Fibroblast of mammary gland (primary cell): ENCODE measurements at regions not wholly inside any gene's neighbourhood (a gene's known extent, or its start where the extent isn't known, plus 50 kb on each side); places are given as distances from the start of the nearest gene placed in this dataset.

ENCODE experiments used
- DNase-seq: peaks from one replicate; pipeline ENCODE4 v3.0.0-alpha.2; 2010; ENCODE audit warnings: low read depth
- H3K4me3 ChIP-seq: 2 replicates; pipeline ENCODE4 v1.5.1; 2011; ENCODE audit warnings: low read depth, mild to moderate bottlenecking, low read length, moderate library complexity; ENCODE audit not compliant: control insufficient read depth
- TF ChIP-seq, protein P1 (sequence below): conservative IDR thresholded peaks from 2 replicates; pipeline ENCODE4 v1.5.1; 2011; ENCODE audit warnings: low read depth, low read length, inconsistent platforms; ENCODE audit not compliant: control insufficient read depth, insufficient read depth

DNA sequence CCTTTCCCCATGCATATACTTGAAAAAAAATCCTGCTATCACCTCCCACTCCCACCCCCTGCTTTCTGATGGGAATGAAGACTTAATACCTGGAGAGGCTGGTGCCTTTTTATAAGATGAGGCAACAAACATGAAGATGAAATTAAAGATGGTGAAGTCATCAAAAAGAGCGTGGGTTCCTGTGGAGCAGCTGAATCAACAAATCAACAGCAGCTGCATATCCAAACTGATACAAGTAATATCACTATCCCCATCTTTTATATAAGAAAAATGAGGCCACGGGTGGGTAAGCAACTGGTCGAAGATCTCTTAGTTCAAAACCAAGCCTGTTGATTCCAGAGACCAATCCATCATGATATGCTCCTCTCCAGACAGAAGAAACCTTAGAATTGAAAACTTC is 268.5 kb downstream of the ENC1 start:
- no peak for DNase-seq
- H3K4me3 ChIP-seq = no peak overlapping the region
- TF ChIP-seq, protein P1, sequence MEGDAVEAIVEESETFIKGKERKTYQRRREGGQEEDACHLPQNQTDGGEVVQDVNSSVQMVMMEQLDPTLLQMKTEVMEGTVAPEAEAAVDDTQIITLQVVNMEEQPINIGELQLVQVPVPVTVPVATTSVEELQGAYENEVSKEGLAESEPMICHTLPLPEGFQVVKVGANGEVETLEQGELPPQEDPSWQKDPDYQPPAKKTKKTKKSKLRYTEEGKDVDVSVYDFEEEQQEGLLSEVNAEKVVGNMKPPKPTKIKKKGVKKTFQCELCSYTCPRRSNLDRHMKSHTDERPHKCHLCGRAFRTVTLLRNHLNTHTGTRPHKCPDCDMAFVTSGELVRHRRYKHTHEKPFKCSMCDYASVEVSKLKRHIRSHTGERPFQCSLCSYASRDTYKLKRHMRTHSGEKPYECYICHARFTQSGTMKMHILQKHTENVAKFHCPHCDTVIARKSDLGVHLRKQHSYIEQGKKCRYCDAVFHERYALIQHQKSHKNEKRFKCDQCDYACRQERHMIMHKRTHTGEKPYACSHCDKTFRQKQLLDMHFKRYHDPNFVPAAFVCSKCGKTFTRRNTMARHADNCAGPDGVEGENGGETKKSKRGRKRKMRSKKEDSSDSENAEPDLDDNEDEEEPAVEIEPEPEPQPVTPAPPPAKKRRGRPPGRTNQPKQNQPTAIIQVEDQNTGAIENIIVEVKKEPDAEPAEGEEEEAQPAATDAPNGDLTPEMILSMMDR = no peak

DNA sequence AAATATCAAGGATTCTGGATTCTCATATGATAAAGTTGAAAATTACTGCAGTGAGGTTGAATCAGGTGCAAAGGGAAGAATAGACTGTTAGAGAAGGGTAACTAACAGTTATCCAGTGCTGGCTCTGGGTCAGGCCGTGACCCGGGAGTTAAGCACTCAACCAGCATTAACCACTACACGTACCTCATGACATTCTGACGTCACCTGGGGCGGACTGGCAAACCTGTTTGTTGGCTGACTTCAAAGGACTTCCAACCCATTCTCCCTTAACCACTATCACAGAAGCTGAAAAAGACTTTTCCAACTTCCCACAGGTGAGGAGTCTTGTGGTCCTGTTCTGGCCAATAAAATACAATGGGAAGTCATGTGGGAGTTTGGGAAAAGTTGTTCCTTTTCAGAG is 268.9 kb downstream of the ENC1 start:
- TF ChIP-seq, protein P1 = no peak
- H3K4me3 ChIP-seq = no peak overlapping the region
- no peak for DNase-seq

DNA sequence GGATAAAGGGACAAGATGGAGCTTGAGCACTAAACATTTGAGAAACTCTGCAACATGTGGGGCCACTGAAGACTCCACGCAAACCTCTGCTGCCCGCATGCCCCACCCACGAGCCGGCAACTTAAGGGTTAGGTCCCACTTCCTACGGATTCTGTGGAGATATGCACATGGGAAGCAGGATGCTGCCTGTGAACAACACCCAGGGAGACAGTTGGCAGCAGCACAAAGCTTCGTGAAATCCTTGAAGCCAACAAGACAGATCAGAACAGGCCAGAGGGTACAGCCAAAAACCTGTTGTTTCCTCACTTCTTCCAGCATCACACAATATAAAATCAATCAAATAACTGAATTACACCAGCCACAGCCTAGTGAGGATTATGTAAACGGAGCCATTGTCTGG is 270.4 kb downstream of the ENC1 start:
- TF ChIP-seq, protein P1 = no peak
- no peak for DNase-seq
- H3K4me3 ChIP-seq = no peak overlapping the region

DNA sequence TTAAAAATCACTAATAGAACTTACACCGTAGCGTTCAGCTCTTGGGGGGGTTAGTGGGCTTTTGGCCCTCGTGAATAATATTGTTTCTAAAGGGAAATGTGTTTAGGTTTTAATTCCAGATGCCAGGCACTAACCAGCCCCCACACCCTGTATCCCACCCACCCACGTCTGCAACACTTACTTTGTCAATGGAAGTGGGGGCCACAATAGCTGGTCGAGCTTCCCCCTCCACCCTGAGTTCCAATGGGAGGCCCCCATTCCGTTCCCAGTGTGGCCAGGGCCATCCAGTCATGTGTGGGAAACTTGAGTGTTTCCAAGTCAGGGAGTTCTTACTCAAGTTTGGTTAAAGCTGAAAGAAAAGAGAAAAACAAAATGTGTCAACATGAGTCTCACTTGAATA is 271.4 kb downstream of the ENC1 start:
- no peak for DNase-seq
- TF ChIP-seq, protein P1 = no peak
- H3K4me3 ChIP-seq = no peak overlapping the region

DNA sequence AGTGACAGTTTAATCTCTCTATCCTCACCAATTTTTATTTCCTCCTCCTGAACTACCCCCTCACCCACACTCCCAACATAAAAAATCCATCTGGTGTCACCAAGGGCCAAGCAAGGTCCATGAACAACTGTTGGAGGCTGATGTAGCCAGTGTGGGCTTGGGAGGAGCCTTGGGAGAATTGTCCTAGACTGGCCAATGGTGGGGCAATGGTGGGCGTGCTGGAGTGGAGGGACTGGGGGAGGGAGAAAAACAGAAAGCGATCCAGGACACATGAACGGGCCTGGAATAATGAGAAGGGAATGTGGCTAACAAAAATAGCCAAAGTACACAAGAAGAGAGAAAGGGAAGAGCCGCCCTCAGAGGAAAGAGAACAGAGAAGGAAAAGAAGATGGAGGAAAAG is 272.6 kb downstream of the ENC1 start:
- TF ChIP-seq, protein P1 = no peak
- no peak for DNase-seq
- H3K4me3 ChIP-seq = no peak overlapping the region

DNA sequence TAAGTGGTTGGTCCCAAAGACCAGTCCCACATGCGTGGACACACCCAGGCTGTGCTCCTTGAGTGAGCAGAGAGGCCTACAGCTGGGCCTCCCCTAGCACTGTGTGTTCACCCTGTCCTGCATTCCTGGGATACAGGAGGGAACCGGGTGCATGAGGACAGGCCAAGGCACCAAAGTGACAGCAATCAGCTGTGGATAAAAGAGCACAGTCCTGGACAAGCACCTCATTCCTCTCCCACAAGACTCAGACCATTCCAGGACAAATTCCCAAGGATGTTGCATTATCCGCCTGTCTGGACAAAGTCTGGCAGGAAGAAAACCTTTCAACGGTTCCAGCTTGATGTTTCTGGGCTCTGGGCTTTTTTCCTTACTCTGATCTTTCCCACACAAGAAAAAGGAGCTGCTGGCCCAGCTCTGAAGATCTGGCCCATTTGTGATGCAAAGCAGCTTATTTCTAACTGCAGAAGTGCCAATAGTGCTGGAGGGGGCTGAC is 273.2 kb downstream of the ENC1 start:
- no peak for DNase-seq
- TF ChIP-seq, protein P1 = no peak
- no peak overlapping the region for H3K4me3 ChIP-seq

DNA sequence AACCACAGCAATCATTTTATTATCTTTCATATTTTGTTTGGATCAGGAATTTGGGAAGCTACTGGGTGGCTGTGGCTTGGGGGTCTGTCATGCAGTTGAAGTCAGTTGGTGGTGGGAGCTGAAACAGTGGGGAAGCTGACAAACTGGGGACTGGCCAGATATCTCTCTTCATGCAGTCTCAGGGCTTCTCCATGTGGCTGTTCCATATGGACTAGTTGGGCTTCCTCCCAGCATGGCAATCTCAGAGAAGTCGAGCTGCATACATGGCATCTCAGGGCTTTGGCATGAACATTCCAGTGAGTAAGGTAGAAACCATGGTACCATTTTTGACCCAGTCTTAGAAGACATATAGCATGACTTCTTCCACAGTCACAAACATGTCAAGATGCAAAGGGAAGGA is 274.8 kb downstream of the ENC1 start:
- H3K4me3 ChIP-seq = no peak overlapping the region
- no peak for DNase-seq
- TF ChIP-seq, protein P1 = no peak
